GM13976 (cell line): ENCODE measurements at regions not wholly inside any gene's neighbourhood (a gene's known extent, or its start where the extent isn't known, plus 50 kb on each side); places are given as distances from the start of the nearest gene placed in this dataset.

Source experiments
- DNase-seq: peaks from one replicate; pipeline ENCODE4 v3.0.0; 2012; ENCODE audit warnings: low spot score
- CTCF ChIP-seq: IDR thresholded peaks from 2 replicates; pipeline ENCODE4 v1.5.1; 2012; ENCODE audit warnings: borderline replicate concordance, mild to moderate bottlenecking; ENCODE audit not compliant: insufficient read depth; ENCODE audit errors: extremely low read depth, missing control alignments, control extremely low read depth
- in situ Hi-C: fragments of 300-500 bp; cut with MboI; formaldehyde crosslinking; loops from one replicate; pipeline ENCODE4 v1.12.0; 2022; ENCODE audit warnings: low sequenced_read_pairs, mixed read lengths, inconsistent platforms; ENCODE audit not compliant: unreplicated experiment

DNA sequence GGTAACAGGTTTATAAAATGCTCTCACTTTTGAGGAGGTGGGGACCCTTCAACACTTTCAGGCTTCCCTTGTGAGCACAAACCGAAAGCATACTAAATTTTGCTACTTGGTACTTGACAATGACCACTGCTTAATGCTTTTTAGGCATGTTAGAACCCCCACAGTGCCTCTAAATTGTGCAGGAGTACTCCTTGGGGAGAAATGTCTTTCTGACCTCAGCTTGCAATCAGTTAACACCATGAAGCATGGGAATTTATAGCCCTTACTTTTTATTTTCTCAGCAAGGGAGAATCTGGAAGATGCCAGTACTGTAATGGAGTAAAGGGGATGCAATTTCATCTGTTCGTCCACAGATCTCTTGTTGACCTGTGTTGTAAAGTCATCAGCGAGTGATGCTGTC is 308.9 kb upstream of the TBC1D5 start:
- no peak for TF ChIP-seq CTCF
- no peak for DNase-seq
- in situ Hi-C loops: no loop called here

DNA sequence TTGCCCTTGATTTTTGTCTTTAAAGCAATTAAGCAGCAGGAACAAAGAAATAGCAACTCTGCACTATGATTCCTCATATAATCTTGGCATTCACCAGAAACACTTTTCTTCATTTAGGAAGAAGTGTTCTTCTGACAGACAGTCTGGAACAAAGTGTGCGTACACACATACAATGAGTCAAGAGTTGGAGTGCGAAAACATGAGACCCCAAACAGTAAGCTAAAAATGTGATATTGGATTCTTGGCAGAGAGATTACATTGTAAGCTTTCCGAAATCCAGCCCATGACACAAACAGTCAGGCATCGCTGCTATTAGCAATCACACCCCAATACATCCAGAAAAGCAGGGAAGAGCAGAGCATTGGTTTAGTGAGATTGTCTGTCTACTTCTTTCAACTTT is 306.7 kb upstream of the TBC1D5 start:
- no peak for DNase-seq
- TF ChIP-seq CTCF: no peak
- in situ Hi-C loops: no loop called here

DNA sequence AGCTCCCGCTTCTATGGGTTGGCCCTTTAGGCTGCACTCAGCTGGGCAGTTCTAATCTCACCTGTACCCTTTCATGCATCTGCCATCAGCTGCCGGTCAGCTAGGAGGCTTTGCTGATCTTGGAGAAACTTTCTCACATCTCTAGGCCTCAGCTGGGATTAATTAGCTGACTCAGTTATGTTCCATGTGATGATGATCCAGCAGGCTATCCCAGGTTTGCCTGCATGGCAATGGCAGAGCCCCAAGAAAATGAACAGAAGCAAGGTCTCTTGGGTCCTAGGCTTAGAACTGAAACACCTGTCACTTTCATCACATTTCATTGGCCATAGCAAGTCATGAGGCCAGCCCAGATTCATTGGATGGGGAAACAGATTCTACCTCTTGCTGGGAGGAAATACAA is 304.6 kb upstream of the TBC1D5 start:
- no peak for TF ChIP-seq CTCF
- in situ Hi-C loops: no loop called here
- no peak for DNase-seq

DNA sequence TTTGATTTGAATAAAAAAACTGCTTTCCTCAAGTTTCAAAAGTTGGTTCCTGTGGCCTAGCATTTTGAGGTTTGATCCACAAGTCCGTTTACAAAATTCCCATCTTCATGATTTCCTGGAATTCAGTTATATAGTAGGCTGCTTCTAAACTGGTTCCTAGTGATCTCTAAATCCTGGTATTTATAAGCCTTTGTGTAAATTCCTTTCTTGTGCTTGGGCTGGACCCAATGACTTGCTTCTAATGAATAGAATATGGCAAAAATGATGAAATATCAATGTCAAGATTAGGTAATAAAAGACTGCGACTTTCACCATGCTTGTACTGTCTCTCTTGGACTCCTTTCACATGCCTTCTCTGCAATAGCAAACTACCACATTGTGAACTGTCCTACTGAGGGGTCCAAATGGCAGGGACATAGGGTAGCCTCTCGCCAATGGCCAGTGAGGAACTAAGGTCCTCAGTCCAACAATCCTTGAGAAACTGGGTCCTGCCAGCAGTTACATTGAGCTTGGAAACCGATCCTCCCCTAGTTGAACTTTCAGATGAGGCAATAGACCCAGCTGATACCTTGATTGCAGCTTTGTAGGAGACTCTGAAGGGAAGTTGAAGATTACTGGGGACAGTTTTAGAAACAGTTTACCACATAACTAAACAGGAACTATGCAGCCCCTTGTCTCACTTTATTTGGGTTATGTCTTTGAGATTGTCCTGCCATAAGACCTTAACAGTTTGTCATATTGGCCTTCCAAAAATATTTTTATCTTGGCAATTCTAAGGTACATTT is 303.9 kb upstream of the TBC1D5 start:
- no peak for TF ChIP-seq CTCF
- no peak for DNase-seq
- in situ Hi-C loops: no loop called here

DNA sequence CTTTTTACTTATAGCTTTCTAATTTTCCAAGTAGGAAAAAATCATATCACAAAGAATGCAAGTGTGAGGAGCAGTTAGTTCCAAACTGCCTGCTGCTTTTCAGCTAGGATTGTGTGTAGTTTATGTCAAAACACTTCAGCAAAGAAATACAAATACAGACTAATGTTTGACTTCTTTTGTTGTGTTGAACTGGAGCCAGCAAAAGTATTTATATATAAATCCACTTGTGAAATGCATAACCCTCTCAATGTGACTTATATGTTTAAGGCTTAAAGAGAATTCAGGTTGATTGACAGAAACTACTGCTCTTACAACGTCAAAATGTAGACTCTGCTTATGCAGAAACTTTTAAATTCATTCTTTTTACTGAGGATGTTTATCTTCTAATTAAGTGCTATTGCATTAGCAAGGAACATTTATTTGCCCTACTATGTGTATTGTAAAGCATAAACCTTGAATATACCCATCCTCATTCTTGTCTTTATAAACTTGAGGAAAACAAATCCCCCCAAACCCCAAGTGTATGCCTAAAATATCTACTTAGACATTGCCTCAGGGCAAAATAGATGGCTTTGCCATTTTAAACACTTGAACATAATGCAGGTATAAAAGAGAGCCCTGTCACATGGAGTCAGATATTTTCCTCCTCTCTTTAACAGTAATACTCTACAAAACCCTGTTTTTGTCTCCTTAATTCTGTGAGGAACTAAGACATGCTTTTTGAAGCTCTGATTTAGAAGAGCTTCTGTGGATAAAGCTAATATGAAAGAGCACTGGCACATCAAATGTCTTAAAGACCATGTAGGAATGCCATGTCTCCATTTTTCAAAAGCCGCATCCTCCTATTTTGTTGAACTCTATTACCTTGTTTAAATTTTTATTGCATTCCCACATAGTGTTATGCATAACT is 302.8 kb upstream of the TBC1D5 start:
- in situ Hi-C loops: no loop called here
- no peak for DNase-seq
- TF ChIP-seq CTCF: no peak

GRCh38 chr3:18044191-18044590 is 301.8 kb upstream of the TBC1D5 start:
- DNase-seq: no peak
- TF ChIP-seq CTCF: no peak
- in situ Hi-C loops: no loop called here
